Midbrain (tissue), 1 donor: ENCODE measurements at regions not wholly inside any gene's neighbourhood (a gene's known extent, or its start where the extent isn't known, plus 50 kb on each side); places are given as distances from the start of the nearest gene placed in this dataset.

Experiments used
- DNase-seq: peaks from one replicate; lab custom pipeline; 2025; lab: John Stamatoyannopoulos, UW

DNA sequence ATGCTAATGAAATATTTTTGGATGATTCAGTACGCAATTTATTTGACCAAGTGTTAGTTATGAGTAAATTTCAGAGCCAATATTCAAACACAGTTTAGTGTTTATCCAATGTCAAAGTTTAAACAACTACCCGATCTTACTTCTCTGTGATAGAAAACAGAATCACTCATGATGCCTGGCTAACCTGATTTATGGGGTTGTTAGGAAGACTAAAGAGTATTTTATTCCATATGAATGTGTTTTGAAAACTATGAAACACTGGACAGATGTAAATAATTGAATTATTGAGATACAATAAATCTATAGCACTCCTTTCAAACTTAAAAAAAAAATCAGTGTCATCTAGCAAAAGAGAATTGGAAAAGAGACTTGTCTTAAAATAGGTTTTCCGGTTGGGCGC, 1181.8 kb downstream of the EFNB2 start:
- DNase-seq, result no peak

DNA sequence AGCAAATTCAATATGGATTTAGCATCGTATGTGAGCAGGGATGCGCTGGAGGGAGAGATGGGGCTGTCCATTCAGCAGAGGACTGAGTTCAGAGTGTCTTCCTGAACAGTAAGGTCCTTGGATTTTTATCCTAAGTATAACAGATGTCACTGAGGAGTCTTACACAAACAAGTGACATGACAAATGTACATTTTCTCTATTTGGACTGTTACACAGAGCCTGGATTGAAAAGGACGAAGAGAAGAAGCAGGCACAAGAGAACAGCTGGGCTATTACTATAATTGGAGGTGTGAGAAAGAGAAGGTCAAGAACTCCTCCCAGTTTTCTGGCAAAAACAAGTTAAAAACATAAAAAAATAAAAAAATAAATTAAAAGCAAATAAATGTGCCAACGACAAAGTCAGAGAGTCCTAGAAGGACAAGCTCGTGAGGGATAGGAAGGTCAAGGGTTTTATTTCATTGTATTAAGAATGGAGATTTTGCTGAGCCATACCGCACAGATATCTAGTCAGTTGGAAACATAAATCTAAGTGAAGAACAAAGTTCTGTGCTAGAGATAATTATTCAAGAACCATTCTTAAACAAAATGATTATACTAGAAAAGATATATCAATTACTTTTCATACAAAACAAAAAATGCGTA, 1186.3 kb downstream of the EFNB2 start:
- DNase-seq, result no peak

DNA sequence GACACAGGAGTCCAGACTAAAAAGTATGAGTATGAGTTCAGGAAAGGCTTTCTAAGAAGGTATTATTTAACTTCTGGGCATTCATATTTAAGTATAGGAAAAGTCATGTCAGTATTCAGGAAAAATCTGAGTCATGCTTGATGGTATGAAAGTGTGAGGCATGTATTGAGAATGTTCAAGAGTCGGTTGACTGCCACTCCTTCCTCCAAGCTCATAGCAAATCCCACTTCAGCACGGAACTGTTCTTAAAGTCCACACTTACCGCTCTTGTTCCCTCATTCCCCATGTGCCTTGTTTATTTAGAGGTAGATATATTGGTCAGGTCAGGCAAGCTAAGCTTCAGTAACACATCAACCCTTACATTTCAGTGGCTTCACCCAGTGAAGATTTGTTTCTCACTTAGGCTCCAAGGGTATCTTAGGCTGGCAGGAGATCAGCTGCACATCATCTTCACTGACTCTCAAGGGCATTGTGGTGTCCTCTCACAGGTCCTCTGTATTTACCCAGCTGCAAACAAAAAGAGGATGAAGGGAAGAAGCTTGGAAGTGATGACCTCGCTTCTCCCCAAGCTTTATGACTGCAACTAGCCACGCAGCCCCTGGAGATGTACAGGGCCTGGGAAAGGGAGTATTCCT, 1189.2 kb downstream of the EFNB2 start:
- no peak for DNase-seq

DNA sequence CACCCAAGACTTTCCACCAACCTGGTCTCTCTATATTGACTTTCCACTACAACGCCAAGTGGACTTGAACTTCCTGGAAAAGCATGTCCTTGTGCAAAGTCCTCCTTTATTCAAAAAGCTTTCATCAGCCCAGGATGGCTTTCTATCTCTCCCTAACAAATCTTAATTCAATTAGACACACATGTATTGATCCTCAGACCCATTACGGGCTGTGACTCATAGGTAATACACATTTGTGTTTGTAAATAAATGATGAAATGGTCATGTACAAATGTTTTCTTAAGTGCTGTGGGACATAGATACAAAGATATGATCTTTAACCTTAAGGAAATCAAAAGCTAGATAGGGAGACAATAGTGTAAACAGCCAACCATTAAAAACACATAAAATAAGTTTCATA, 1189.7 kb downstream of the EFNB2 start:
- no peak for DNase-seq

DNA sequence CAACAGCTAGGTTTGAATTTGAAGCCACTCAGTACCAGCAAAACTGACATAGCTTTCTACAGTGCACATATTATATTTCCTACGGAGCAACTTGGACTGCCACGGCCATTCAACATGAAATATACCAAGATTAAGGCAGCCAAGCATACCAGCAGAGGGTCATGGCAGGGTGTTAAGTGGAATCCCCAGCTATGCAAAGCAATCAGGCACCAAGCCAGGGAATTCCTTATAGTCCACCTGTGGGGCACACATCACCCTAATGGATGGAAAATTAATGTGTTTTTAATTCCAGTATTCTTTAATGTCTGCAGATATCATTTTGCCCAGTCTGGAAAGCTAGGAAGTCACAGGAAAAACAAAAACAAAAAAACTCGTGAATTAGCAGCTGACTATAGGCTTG, 1190.3 kb downstream of the EFNB2 start:
- DNase-seq, result no peak

DNA sequence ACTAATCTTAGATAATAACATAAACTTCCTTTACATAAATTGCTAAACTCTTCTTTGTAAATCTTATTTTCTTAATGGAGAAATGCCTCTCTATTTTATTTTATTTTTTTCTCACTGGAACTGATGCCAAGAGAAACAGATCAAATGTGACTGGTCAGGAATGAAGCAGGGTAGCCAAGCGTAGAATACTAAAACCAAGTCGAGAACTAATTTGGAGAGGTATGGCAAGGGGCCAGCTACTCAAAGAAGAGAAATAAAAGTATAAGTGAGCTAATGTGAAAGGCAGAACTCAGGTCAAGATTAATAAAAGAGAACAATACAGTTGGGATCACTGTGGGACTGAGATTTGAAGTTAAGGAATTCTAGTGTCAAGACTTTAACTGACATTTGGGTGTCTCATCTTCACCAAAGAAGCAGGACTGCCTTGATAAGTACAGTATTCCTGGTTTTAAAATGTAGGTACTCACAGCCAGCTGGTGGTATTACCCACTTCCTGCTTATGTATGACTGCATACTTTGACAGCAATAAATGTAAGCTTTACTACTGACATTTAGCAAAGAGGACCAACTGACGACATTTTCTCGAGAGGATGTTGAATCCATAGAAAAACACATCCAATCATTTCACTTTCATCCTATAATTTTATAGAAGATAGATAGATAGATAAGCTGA, 1192.2 kb downstream of the EFNB2 start:
- DNase-seq, result no peak

DNA sequence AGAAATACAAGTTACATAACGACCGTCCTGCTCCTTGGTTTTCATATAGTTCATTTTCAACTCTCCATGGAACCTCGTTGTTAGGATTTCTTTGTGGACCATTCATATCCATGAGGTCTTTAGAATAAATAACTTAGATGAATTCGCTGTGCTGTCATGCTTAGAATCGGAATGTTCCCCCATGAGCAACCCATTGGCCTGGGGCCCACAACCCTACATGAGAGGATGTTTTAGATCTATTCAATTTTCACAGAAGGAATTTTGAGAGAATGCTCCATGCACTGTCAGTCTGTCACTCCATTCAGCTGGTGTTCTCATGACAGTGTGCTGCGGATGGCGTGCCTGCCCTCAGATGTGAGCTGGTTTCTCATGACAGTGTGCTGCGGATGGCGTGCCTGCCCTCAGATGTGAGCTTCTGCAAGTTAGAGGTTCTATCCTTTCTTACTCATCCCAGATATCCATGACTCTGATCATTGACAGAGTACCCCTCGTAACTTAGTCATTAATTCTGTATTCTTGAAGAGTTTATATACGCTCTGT, 1193.1 kb downstream of the EFNB2 start:
- DNase-seq, result no peak

DNA sequence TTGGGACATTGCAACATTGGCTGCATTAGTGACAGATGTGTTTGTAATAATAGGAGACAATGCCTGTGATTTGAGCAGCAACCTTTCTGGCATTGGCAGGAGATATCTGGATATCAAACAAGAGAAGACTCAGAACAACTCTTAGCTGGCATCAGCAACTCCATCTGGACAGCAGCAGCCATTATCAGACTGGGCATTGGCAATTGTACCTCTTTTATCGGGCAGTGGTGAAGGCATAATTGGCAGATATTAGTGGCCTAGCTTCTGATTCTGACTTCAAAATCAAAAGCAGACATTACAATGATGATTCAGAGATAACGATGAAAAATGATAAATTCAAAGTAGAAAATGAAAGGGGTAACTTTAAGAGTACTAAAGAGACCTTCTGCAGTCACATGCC, 1193.7 kb downstream of the EFNB2 start:
- DNase-seq, result no peak

DNA sequence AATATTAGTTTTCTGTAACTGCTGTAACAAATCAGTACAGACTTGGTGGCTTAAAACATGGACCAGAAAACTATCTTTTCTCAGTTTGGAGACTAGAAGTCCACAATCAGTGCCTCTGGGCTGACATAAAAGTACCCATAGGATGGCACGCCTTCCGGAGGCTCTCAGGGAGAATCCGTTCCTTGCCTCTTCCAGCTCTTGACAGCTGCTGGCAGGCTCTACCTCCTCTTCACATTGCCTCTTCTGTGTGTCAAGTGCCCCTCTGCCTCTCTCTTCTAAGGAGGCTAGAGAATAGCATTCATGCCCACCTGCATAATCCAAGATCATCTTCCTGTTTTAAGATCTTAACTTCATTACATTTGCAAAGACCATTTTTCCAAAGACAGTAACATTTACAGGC, 1194.2 kb downstream of the EFNB2 start:
- DNase-seq, result no peak

DNA sequence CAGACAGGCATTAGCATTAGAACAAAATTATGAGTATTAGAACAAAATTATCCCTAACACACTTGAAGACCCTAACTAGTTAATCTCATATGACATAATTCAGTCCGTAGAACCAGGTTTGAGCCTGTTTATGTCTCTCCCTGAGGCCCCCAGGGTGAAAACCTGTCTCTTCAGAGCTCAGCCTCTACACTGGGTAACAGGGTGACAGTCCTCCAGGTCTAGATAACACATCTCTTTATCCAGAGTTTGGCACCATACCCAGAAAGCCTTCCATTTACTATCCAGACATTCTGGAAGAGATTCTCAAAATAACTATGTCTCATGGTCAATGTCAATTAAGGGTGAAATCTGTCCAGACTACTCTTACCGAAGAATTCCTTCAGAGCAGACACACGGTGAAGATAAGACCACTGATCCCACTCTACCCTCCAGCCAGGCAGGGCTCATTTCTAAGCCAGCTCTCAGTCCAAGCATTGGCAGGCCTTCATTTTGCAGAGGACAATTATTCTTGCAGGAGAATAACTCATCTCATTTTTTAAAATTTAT, 1195.3 kb downstream of the EFNB2 start:
- DNase-seq, result no peak

DNA sequence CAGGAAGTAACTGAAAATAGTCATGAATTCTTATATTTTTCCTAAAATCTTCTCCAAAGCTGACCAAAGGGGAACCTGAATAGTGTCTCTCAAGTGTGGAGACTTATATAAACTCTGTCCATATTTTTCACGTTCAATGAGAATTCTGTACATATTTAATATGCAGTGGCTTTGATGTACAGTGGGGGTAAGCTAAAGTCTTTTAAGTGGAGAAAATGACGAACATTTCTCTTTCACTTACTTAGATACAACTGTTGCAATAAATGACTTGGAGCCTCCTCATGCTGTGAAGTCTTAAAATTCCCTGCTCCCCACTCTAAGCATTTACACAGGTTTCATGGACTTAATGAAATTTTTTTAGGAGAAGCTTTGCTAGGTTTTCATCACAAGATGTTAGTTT, 1196.7 kb downstream of the EFNB2 start:
- DNase-seq, result no peak

DNA sequence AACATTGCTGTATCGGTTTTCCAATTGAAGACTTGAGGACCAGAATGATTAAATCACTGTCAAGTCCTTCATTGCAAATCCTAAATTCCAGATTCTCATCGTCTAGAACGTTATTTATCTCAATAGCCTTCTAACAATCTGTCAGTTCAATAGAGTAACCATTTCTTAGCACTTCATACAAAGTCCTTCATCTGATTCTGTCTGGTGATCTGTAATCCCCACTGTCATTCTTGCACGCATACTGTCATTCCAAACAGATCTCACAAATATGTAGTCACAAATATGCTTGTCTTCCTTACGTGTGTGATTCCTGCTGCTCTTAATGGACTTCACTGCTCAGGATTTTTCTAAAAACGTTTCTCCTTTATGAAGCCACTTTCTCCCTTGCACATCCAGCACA, 1197.5 kb downstream of the EFNB2 start:
- no peak for DNase-seq

DNA sequence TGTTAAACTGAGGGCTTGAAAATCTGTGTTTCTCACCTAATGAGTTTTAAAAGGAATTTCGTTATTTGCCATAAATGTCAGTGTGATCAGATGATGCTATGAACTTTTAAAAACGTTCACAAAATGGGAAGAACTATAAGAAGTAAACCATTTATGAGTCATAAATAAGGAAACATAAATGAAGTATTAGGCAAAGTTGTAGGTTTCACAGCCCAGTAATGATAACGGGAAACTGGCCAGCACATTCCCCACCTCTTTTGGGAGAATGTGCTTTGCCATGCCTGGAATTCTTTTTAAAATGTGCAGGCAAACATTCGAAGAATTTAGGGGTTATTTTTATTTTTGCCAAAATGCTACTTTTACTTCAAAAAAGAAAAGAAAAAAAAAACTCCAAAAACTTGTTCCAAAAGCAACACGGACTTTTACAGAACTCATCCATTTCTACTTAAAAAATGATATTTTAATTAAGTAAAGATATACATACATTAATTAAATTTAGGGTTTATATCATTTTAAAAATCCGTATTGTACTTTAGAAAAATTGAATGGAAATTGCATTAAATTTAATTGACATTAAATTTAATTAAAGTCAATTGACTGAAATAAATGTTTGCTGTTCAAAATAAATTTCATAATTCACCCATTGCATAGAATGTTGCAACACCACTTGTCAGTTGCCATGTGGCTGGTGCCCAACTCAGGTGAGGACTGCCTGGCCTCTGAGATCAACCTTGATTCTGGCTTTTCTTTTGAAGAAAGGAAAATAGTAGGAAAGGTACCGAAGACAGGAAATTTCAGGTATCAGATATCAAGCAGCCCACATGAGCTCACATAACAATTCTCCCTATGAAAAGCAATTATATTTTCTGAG, 1198.5 kb downstream of the EFNB2 start:
- DNase-seq, result no peak

DNA sequence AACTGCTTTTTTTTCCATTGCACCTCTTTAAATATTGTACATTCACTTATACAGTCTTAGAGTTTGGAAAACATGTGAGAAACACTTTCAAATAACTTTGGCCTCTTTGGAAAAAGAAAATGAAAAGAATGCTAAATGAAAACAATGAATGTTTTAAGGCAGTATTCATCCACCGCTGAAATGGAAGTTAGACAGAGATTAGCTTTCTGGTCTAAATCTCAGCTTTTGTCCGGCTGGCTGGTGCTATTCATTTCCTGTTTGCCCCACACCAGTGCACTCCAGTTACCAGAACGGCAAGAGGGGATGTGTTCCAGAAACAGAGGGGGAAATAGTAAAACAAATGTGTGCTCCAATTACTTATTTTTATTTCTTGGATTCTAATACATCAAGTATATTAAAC, 1201.3 kb downstream of the EFNB2 start:
- DNase-seq, result no peak

DNA sequence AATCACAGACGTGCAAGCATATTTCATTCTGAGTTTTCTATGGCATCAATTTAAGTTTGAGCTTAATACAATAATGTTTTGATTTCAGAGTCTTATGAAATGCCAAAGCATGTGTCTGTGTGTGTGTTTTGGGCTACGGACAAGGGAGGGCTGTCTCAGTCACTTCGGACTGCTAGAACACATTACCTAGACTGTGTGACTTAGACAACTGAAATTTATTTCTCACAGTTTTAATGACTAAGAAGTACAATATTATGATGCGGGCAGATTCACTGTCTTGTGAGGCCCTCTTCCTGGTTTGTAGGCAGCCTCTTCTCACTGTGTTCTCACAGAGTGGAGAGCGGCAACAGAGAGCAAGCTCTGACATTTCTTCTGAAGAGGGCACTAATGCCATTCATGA, 1202.0 kb downstream of the EFNB2 start:
- DNase-seq, result no peak

DNA sequence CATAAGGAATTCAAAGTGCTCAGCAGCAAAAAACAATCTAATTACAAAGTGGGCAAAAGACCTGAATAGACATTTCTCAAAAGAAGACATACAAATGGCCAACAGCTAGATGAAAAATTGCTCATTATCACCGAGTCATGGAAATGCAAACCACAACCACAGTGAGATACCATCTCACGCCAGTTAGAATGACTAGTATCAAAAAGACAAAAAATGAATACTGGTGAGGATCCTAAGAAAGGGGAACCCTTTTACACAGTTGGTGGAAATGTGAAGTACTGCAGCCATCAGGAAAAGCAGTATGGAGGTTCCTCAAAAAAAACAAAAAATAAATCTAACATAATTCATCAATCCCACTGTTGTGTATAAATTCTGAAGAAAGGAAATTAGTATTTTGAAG, 1206.1 kb downstream of the EFNB2 start:
- no peak for DNase-seq

DNA sequence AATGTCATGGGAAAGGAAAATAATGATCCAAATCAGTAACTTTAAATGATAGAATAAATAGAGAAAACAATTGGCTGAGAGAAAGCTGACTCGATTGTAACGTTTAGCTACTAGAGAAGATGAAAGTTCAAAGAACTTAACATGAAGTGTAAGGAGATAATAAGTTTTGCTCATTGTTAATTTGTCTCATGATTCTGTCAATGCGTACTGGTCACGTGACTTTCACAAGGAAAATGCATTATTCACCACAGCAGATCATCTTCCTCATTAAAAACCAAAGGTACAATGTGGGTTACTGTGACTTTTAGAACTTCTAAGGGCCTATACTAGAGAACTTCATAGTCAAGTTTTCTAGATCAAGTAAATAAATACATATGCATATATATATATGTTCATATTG, 1207.2 kb downstream of the EFNB2 start:
- DNase-seq, result no peak

DNA sequence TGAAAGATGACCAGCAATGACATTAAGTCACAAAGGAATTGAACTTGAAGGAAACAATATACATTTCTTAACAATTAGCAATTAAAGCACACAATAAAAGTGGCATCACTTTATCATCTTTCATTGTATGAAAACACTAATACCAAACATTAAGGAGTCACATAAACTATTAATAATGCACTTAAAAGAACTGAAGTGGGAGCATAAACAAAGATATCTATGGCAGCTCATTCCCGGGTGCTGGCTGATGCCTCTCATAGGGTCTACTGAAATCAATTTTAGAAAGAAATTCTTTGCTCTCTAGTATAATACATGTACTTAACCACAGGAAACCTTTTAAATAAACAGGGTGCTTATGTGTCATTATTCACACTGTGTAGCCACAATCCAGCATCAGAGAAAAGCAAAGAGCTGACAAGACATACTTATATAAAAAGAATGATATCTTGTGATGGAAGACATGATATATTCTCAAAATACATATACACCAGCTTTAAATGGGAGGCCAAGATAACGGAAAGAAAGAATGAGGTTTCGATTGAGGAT, 1207.8 kb downstream of the EFNB2 start:
- no peak for DNase-seq

DNA sequence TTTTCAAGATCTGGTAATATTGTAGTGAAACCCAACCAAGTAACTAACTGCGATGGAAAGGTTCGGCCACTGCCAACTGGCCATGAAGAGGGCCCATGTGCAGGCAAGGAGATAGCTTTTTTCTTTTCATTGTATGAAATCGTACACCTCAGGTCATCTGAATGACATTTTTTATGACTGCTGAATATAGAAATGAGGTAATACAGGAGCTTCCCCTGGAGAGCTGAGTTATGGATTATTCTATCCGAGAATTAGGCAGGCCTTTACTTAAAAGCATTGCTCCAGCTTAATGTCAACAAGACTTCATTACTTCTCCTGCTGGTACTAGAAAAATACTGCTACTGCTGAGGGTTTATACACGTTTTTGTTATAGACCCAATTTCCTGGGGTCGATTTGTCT, 1215.6 kb downstream of the EFNB2 start:
- no peak for DNase-seq

DNA sequence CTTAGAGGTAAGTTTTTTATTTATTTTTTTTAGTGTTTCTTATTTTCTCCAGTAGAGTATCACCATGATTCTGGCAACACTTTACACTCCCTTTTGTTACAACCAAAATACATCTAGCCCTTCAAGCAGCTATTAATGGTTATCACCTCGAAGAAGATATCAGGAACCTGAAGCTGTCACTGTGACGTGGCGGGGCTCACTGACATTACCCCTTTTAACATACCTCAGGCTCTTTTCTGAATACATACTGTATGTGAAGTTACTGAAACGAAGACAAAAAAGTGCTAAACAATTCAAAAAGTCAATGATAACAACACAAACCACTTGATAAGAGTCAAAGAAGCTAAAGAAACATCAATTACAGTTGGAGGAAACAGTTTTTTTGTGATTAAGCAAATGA, 1218.7 kb downstream of the EFNB2 start:
- no peak for DNase-seq

DNA sequence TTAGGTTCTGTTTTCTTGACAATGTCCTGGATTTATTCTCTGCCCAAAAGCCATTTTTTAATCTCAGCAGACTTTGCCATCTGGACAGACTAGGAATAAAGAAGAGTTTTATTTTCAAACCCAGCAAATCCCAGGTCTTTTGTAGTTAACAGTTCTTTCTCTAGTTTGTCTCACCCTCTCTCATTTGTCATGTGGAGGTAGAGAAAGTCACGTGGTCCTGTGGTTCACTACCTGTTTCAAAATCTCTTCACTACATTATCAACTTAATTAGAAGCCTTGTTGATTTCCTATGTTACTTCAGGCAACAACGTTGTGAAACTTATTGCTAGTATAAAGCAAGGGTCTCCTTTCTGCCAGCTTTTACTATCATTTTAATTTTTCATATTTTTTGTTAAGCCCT, 1222.6 kb downstream of the EFNB2 start:
- DNase-seq, result no peak

DNA sequence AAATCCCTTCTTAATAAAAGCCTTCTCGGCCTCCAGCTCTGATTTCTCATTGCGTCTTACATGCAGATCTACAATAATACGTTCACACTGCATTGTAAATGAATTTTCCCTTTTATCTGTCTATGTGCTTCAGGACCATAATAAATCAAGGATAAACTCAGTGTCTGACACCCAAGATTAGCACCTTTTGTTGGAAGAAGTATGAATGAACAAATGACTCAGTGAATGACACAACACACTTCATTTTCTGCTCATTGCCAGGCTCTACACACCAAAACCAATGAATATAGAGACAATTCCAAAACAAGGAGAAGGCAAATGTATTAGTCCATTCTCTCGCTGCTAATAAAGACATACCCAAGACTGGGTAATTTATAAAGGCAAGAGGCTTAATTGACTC, 1224.4 kb downstream of the EFNB2 start:
- DNase-seq, result no peak
